Germinal center (tissue), 1 donor: ENCODE measurements at regions not wholly inside any gene's neighbourhood (a gene's known extent, or its start where the extent isn't known, plus 50 kb on each side); places are given as distances from the start of the nearest gene placed in this dataset.
"Not testable (repeated sequence)": the region's sequence is repeated elsewhere in the genome, so short reads cannot be mapped to it uniquely, and the experiment has no call there.

Experiments
- DNase-seq: peaks from one replicate; pipeline ENCODE4 v3.0.0; 2012; ENCODE audit warnings: mixed read lengths, low spot score

DNA sequence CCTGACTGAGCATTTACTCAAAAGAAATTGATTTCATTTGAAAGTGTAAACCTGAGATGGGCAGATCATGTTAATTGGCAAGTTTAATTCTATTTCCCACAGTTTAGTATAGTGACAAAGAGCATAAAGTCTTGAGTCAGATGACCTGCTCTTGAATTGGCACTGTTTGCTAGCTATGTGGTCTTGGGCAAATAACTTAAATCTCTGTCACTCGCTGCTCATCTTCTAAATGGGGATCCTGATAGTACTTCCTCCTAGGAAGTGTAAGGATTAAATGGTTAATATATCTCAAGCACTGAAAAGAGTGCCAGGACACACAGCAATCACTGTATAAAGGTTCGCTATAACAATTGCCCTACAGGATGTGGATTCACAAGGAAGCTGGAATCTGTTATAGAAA, 242.8 kb upstream of the JADE1 start:
- DNase-seq, result no peak

- no peak for DNase-seq
Measured at GRCh38 chr4:128565565-128566186, 243.8 kb upstream of the JADE1 start.

- no peak for DNase-seq
Measured at GRCh38 chr4:128565054-128565453, 244.4 kb upstream of the JADE1 start.

GRCh38 chr4:128564081-128564630, 245.3 kb upstream of the JADE1 start:
- DNase-seq, result no peak

DNA sequence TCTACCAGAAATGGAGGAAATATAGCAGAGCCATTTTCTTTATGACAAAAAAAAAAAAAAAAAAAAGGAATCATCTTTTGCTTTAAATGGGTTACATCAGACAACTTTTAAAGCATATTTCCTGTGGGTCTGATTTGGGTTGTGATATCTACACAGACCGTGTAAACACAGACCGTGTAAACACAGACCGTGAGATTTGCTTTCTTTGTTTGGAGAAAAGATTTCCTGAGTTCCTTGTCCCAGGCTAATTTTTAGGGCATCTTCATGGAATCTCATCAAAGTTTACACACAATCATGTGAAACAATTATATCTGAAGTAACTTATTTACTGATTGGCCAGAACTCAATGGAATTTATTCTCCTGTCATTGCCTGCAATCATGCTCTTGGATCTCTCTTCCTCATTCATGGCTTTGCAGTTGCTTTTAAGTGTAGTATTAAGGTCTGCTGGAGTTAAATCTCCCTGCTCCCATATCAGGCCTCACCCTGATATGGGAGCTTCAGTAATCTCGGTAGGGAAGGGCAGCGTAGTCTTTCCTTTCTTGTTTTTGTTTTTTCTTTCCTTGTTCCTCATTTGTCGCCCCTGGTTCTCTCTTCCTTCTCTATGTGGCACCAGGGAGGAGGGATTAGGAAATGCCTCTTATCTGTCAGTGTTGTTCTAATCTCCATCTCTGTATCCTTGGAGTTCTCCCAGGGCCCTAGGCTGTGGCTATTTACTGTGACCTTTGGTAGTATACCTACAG, 248.6 kb upstream of the JADE1 start:
- DNase-seq, result no peak

DNA sequence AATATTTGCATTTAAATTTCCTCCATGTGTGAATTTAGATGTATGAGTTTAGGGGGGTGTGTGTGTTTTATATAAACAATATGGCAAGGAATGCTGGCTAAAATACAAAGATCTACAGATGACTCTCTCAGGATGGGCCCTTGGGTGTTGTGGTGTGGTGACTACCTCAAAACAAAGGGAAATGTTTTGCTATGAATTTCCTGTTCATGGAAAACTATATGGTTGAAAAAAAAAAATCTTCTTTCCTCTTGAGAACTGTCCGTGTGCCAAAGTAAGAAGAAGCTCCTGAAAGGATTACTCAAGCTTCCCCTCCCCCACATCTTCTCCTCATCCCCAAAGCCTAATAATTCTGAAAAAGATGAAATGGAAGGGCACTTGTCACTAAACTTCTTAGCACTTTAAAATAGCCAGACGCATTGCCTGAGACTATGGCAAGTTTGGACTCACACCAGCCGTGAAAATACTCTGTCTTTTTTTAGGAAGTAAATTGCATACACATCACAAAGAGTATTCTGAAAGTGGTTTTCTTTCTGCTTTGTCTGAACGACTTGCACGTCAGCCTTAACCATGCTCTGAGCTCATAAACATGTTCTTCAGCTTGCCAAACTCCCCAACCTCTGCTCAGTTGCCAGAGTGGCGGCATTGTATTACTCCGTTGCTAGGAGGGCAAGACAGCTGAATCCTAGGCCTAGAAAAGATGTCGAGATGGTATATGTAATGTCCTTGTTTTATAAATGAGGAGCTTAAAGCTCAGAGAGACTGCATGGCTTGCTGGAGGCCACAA, 250.4 kb upstream of the JADE1 start:
- no peak for DNase-seq

- no peak for DNase-seq
Measured at GRCh38 chr4:128556756-128557155, 252.7 kb upstream of the JADE1 start.

- no peak for DNase-seq
Measured at GRCh38 chr4:128553686-128554515, 255.6 kb upstream of the JADE1 start.

GRCh38 chr4:128552586-128552907, 257.0 kb upstream of the JADE1 start:
- DNase-seq, result no peak

DNA sequence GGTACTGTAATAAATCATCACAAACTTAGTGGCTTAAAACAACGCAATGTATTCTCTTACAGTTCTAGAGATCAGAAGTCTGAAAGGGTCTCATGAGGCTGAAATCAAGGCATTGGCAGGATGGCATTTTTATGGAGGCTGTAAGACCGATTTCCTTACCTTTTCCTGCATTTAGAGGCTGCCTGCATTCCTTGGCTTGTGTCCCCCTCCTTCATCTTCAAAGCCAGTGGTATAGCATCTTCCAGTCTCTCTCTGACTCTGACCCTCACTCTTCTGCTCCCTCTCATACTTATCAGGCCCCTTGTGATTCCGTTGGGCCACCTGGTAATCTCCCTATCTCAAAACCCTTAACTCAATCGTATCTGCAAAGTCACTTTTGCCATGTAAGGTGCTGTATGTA, 258.2 kb upstream of the JADE1 start:
- DNase-seq, result no peak

DNA sequence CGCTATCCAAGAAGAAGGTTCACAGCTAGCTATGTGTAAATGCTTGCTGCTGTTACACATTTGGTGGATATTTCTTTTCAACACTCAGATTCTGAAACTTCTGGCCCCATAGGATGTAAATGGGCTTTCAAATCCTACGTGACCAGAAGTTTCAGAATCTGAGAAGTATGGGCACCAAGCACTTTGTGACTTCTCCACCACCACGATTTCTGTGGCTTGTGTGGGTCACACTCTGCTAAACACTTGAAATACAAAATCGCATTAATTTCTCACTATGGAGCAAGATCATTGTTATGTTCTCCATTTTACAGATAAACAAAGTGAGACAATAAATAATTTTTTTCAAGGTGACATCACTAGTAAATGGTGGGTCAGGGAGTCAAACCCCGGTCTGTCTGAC, 259.4 kb upstream of the JADE1 start:
- no peak for DNase-seq

GRCh38 chr4:128549636-128550035, 259.9 kb upstream of the JADE1 start:
- DNase-seq, result no peak

GRCh38 chr4:128548381-128548780, 260.8 kb upstream of the PGRMC2 start:
- DNase-seq, result no peak

DNA sequence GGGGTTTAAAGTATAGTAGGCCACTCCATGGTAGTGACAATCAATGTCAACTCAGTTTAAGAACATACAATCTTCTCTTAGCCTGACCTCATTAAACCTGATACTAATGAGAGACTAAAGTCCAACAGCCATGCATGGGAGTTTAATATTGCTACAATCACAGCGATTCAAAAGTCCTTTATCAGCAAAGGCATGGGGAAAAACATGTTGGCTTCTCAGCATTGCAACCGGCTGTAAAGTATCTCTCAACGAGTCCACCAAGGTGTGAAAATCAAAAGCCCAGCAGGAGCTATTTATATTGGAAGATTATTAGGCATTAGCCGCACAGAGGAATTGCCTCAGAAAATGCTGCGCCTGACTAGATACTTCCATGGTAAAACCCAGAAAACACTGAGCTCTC, 256.7 kb upstream of the PGRMC2 start:
- DNase-seq, result no peak

DNA sequence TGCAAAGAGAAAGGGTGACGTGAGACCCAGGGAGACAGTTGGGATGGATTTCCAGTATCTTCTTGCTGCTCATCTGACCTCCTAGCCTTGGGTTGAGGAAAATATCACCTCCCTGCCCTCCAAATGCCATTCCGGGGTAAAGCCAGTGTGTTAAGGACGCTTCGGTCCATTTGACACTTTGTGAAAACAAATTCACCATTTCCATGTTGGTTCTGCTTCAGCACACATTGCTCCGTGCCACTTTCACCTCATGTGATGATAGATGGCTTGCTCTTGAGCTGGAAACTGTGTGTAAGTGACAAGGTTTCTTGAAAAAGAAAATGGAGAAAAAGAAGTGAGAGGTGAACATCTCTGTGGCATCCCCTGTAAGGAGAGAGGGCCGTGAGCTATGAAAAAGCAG, 256.1 kb upstream of the PGRMC2 start:
- DNase-seq, result no peak

DNA sequence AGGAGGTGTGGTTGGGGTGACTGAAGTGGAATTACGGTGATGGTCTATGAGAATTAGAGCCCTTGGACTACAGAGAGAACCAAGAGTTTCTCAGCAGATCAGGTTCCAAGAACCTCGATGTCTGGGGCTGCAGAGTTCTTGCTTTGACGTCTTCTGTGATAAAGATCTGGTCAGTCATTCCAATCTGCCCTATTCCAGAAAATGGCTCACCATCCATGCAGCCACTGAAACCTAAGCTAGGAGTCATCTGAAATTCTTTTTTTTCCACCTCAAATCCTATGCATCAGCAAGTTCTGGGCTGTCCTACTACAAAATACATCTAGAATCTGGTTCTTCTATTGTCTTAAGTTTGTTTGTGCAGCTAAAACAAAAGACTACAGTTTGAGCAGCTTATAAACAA, 254.4 kb upstream of the PGRMC2 start:
- no peak for DNase-seq

DNA sequence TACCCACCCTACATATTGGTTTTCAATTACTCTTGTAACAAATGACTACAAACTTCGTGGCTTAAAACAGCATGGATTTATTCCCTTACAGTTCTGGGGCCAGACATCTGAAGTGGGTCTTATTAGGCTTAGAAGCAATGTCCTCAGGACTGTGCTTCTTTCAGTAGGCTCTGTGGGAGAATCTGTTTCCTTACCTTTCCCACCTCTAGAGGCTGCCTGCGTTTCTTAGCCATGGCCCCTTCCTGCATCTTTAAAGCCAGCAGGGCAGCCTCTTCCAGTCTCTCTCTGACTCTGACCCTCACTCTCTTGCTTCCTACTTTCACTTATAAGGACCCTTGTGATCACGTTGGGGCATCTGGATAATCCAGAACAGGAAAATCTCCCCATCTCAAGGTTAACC, 252.5 kb upstream of the PGRMC2 start:
- DNase-seq, result no peak

- DNase-seq, result no peak
Measured at GRCh38 chr4:128538111-128538882, 250.7 kb upstream of the PGRMC2 start.

DNA sequence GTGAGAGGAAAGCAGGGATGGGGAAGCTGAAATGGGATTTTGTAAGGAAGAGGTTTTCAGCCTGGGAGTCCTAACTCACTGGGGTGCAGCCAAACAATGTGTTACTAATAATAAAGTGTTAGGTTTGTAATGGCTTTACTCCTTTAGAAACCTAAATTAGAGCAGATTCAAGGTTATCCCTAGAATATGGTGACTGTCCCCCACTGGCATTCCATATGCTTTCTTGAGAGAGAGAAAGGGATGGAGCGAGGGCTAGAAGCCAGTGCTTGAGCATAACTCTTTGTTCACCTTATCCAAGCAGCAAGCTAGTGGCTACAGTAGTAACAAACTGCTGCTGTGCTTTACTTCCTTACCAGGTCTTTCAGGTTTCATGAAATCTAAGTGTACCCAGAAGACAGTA, 249.1 kb upstream of the PGRMC2 start:
- DNase-seq, result no peak

DNA sequence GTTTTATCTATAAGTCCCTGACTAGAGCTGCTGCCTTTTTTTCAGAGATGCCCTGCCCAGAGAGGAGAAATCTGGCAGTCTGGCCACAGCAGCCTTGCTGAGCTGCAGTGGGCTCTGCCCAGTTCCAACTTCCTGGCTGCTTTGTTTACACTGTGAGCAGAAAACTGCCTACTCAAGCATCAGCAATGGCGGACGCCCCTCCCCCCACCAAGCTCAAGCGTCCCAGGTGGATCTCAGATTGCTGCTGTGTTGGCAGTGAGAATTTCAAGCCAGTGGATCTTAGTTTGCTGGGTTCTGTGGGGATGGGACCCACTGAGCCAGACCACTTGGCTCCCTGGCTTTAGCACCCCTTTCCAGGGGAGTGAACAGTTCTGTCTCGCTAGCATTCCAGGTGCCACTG, 247.9 kb upstream of the PGRMC2 start:
- DNase-seq, result not testable (repeated sequence)

- no peak for DNase-seq
Measured at GRCh38 chr4:128528793-128529553, 241.4 kb upstream of the PGRMC2 start.
